ENCODE measurements at regions not wholly inside any gene's neighbourhood (a gene's known extent, or its start where the extent isn't known, plus 50 kb on each side); places are given as distances from the start of the nearest gene placed in this dataset.

DNA sequence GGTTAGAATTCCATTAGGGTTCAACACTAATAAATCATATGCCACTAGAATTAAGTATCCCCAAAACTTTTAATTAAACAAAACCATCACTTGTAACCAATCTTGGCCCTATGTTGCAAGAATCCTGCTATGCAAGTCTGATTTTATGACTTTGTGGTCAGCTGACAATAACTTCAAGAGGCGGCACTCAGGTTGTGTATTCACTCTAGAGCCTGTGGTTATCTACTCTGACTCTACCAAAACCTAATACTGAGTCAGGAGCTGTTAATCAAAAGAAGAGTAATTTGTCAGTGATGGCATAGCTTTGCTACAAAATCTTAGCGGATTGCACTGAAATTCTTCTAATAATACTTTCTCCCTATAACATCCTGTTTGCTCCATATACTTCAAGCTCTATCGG lies 253.7 kb downstream of the AASDHPPT start:
- no peak for DNase-seq (ENCODE audit: low spot score)

GRCh38 chr11:106333678-106334077 lies 256.2 kb downstream of the AASDHPPT start:
- DNase-seq (ENCODE audit: low spot score): no peak

DNA sequence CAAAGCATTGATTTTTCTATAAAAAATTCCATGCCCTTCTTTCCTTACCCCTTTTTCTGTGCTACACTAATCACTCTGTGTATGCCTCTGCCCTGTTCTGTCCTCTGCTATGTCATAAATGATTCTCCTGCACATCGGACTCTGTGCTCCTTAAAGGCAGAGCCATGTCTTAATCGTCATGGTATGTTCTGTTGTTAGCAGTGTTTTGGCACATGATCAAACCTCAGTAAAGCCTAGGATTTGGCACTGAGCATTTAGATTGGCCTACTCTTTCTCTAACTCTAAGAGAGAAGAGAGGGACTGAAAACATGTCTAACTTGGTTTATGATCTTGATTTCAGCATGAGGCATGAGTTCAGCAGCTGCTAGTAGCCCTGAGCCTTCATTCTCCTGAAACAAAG lies 266.9 kb downstream of the AASDHPPT start:
- DNase-seq (ENCODE audit: low spot score): no peak

- DNase-seq (ENCODE audit: low spot score): no peak
Observed at GRCh38 chr11:106344966-106345365, 267.5 kb downstream of the AASDHPPT start.

- DNase-seq (ENCODE audit: low spot score): no peak
Observed at GRCh38 chr11:106353031-106353430, 275.6 kb downstream of the AASDHPPT start.

DNA sequence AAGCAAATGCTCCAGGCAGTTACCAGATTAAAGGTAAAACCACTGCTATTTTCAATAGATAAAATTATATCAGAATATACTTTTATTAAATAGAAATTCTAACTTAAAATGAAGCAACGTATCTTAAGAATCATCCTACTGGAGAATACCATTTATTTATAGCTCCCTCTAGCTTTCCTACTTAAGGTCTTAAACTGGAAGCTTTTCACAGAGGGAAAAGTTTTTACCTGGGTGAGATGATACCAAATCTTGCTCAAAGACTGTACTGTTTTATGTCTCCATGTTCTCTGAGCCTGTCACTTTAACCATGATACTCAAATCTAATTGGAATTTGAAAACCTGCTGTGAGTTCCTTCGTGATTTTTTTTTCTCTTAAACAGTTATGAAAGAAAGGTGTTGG lies 291.8 kb downstream of the AASDHPPT start:
- DNase-seq (ENCODE audit: low spot score): no peak

DNA sequence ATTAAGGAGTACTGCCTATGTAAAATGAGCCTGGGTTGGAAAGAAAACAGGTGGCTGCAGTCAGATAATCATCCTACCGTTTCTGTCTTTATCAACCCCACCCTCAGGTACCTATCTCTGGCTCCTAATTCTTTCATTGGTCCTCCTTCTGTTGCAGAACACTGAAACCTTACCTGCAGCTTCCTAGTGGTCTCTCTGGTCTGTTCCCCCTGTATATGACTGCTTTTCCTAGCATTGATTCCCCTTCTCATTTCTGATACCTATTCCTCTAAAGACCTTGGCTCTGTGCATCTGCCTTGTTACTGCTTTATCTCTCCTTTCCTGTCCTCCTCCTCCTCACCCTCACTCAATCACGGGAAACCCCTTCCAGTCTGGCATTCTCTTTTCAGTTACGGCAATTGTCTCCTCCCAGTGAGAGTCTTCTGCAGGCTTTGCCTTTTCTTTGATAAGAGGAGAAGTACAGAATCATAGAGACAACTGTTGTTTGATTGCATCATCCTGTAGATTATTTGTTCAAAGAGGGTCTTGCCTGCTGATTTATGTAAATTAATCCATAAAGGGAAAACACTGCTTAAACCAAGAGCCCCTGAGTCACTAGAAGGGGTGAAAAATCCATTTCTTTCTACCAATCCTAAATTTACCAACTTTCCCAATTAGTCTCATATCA lies 301.2 kb downstream of the AASDHPPT start:
- DNase-seq (ENCODE audit: low spot score): no peak

GRCh38 chr11:106379265-106379664 lies 301.8 kb downstream of the AASDHPPT start:
- no peak for DNase-seq (ENCODE audit: low spot score)

DNA sequence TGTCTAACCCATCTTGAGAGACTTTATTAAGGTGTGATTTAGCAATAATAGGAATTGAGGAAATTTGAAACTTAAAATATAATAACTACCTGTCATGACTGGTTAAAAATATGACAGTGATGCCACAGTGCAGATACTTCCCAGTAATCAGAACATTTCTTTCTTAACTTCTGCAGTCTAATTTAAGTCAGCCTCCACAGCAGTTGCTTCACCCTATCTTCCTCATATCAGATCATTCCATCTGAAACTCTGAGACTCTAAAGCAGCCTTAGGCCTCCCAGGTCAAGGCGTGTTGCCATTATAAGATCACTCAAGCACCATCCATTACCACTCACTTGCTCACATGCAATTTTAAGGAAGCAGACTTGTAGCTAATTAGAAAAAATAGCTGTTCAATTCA lies 302.2 kb downstream of the AASDHPPT start:
- no peak for DNase-seq (ENCODE audit: low spot score)

DNA sequence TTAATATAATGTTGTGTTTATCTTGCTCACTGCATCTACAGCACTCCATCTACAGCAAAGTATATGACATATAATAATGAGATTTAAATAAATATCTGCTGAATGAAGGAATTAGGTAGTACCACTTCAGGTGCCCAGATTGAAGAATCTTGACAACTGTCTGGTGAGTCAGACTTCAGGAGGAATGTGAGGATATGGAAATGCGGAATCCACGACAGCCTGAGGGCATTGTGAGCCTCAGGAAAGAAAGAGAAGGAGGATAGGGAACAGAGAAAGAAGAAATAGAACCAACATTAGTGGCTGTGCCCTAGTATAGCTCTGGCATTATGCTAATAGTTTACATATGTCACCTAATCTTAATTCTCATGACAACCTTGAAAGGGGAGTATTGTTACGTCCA lies 304.4 kb downstream of the AASDHPPT start:
- DNase-seq (ENCODE audit: low spot score): no peak

DNA sequence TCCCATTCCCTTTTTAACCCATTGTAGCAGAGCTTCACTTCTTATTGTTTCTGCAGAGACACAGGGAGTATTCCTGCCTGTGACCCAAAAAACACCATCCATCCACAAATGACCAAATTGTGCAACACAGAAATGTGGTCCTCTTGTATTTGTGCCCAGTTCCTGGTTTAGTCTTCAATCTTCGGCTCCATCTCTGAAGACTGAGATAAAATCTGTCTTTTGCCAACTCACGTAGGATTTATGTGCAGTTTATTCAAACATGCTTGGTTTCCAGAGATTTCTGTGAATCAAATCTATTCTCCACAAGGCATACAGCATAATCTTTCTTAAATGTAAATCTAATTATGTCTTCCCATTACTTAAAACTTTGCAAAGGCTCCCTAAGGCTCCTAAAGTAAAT lies 307.0 kb downstream of the AASDHPPT start:
- DNase-seq (ENCODE audit: low spot score): no peak

- no peak for DNase-seq (ENCODE audit: low spot score)
Observed at GRCh38 chr11:106386519-106386918, 309.1 kb downstream of the AASDHPPT start.

GRCh38 chr11:106389101-106389500 lies 311.6 kb downstream of the AASDHPPT start:
- DNase-seq (ENCODE audit: low spot score): no peak

DNA sequence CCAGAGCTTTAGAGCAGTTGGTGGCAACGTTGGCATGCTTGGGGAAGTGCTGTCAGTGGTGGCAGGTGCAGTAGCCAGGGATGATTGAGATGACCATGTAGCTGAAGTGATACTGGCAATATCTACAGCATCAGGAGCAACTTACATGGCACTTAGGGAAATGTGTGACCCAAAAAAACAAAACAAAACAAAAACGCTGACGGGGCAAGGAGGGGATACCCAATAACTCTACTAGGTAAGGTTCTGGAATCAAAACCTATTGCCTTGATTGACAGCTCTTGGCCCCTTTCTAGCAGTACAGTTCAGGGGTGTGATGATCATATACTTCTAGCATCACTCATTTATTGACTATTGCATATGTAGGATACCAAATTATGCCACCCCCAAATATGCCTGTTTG lies 312.6 kb downstream of the AASDHPPT start:
- no peak for DNase-seq (ENCODE audit: low spot score)

GRCh38 chr11:106391771-106392420 lies 314.4 kb downstream of the AASDHPPT start:
- no peak for DNase-seq (ENCODE audit: low spot score)

DNA sequence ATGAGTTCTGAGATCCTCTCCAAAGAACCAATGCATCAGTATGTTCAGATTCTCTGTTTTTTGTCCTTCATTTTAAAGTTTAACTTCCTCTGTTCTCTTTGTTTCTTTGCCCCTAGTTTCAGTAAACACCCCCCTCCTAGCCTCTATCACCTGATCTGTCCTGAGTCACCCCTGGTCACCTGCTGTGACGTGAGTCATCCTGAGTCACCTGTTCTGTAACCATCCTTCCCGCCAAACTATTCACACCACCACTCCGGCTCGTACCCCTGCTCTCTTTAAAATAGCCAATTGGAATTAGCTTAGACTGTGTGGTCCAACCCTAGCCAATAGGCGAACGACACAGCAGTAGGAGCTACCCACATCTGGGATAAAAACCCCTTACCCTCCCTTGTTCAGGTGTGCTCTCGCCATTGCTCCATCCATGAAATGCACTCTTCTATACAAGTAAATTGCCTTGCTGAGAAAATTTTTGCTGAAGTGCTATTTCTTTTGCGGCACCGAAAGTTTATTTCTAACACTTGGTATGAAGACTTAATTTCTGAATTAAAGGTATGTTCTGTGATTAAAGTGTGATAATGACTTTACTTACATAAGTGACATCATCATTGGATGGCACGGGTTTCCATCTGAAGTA lies 318.4 kb downstream of the AASDHPPT start:
- no peak for DNase-seq (ENCODE audit: low spot score)

GRCh38 chr11:106397787-106398501 lies 320.5 kb downstream of the AASDHPPT start:
- DNase-seq (ENCODE audit: low spot score): no peak

DNA sequence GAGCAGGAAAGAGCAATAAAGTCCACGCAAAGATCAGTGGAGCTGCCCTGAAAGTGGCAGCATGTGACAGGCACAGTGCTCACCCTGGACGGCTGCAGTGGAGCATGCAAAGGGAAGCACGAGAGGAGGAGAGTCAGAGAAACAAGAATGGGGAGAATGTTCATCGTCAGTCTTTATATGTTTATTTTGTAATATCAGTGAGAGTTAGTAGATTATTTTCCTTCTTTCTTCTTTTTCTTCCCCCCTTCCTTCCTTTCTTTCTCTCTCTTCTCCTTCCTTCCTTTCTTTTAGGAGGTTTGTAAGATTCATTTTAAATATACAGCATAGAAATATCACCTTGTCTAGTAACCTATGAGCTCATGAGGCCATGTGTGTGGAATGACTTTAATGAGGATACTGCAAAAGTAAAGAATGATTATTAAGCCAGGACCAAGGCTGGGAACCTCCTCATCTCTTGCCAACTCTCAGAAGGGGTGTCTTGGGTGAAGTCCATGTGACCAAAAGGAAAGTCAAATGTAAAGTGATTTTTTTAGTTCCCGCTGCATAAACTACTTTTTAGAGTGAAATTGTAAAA lies 321.1 kb downstream of the AASDHPPT start:
- DNase-seq (ENCODE audit: low spot score): no peak

GRCh38 chr11:106399076-106399511 lies 321.6 kb downstream of the AASDHPPT start:
- DNase-seq (ENCODE audit: low spot score): no peak

DNA sequence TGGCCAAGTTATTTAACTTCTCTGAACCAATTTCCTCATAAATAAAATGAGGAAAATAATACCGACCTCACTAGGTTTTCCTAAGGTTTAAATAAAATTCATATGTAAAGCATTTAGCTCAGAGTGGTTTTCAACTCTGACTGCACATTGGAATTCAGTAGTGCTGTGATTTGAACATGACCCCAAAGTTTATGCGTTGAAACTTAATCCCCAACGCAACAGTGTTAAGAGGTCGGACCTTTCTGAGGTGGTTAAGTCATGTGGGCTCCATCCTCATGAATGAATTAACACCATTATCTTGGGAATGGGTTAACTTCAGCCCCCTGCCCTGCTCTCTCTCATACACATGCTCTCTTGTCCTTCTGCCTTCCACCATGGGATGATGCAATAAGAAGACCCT lies 322.2 kb downstream of the AASDHPPT start:
- DNase-seq (ENCODE audit: low spot score): no peak

GRCh38 chr11:106400949-106401570 lies 323.6 kb downstream of the AASDHPPT start:
- DNase-seq (ENCODE audit: low spot score): no peak

GRCh38 chr11:106403751-106404150 lies 326.3 kb downstream of the AASDHPPT start:
- no peak for DNase-seq (ENCODE audit: low spot score)

Data from Ammon's horn (tissue), 1 donor.